GM12891 (cell line): ENCODE measurements at regions not wholly inside any gene's neighbourhood (a gene's known extent, or its start where the extent isn't known, plus 50 kb on each side); places are given as distances from the start of the nearest gene placed in this dataset.

Source experiments
- POLR2A ChIP-seq: IDR thresholded peaks from 2 replicates; pipeline ENCODE4 v1.6.1; 2011; ENCODE audit warnings: low read depth, low read length, control low read depth
- POLR2AphosphoS5 ChIP-seq: IDR thresholded peaks from 2 replicates; pipeline ENCODE4 v1.6.1; 2011; ENCODE audit warnings: low read depth, low read length, control low read depth
- TAF1 ChIP-seq: IDR thresholded peaks from 2 replicates; pipeline ENCODE4 v1.6.1; 2011; ENCODE audit warnings: low read depth, low read length, control low read depth

DNA sequence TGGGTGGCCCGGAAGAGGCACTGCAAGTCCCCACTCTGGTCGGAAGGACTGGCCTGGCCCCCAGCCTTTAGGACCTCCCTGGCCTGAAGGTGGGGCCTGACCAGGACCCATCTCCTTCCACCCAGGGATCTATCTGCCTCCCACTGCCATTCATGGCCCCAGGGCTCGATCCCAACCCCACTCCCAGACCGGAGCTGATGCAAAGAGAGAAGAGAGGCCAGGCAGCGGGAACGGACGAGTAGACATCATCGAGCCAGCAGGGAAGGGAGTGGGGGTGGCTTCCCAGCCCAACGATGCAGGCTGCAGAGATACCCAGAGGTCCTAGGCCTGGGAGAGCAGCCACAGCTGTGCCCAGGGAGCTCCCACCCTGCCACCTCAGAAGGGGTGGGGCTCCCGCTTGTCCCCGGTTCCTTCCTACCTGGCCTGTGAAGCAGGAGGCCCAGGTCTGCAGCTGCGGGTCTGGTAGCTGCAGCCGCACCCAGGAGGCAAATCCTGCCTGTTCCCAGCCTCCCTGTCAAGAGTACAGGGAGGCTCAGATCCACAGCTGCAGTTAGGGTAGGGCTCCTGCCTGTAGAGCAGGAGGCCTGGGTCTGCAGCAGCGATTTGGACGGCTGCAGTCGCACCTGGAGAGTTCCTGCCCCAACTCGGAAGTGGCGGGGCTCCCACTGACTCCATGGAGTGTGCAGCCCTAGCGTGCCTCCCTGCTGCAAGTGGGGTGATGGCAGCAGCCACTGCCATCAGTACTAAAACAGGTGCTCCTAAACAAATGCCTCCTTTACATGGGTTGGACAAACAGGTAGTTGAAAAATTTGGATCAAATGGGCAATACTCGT lies 1151.0 kb upstream of the PHF14 start:
- TF ChIP-seq TAF1: no peak
- no peak for TF ChIP-seq POLR2AphosphoS5
- no peak for TF ChIP-seq POLR2A
